HG03025 (cell line): ENCODE measurements at regions not wholly inside any gene's neighbourhood (a gene's known extent, or its start where the extent isn't known, plus 50 kb on each side); places are given as distances from the start of the nearest gene placed in this dataset.
"Not testable (repeated sequence)": the region's sequence is repeated elsewhere in the genome, so short reads cannot be mapped to it uniquely, and the experiment has no call there.

Source experiments
- ATAC-seq: cut with Tn5 transposase; IDR thresholded peaks from one replicate; pipeline ENCODE4 v1.9.1; 2021; ENCODE audit warnings: mild to moderate bottlenecking, moderate library complexity; ENCODE audit not compliant: unreplicated experiment, low FRiP score

- ATAC-seq, result no peak
These were observed 479.1 kb upstream of the ZMIZ1 start for GRCh38 chr10:78589687-78590086.

DNA sequence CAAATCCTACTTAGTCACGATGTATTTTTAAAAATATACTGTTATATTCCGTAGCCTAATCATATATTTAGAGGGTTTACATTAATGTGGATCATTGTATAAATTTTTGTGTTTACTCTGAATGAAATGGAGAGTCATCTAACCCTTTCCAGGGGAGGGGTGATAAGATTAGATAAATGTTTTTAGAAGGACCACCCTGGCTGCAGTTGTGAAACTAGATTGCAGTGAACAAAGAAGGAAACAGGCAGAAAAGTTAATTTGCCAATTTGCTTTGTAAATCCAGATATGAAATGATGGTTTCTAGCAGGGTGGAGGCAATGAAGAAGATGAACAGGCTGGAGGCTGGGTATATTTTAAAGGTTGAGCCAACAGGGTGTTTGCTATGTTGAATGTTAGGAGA, 477.7 kb upstream of the ZMIZ1 start:
- no peak for ATAC-seq

DNA sequence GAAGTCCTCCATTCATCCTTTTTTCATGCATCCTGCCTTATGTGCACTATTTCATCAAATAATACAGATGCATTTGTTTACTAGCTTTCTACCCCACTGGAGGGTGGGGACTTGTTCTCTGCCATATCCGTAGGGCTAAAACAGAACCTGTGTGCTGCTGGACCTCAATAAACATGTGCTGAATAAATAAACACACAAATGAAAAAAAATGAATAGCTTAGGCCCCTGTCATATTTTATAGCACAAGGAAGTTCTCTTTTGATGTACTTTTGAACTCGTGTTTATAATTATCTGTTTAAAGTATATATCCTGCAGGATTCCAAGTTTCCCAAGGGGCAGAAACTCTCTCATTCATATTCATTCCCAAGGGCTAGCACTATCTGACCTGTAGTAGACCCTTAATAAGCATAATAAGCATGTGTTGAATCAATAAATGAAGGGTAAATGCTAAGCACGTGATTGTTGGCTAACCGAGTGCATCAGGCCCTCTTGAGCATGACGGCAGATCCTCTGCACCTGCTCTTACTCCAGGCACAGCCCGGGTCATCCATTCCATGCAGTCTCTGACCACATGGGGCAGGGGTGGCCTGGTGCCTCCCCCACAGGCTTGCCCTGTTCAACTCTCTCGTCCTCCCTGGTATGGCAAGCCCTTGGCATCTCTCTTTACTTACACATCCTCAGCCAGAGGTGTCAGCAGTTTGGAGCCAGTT, 474.1 kb upstream of the ZMIZ1 start:
- ATAC-seq, result no peak

DNA sequence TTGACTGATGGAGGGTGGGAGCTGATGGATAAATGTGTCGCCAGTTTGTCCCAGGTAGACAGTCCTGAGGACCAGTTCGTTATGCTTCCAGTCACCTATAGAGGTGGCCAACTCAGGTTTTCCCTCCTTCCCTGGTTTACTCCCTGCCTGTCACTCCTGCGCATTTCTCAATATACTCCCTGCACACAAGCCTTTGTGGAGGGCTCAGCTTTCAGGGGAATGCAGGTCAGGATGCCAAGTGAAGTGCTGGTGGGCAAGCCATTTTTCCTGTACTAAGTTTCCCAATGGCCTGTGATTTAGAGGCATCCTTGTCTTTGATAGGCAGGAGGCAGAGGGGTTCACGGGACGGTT, 473.5 kb upstream of the ZMIZ1 start:
- no peak for ATAC-seq

DNA sequence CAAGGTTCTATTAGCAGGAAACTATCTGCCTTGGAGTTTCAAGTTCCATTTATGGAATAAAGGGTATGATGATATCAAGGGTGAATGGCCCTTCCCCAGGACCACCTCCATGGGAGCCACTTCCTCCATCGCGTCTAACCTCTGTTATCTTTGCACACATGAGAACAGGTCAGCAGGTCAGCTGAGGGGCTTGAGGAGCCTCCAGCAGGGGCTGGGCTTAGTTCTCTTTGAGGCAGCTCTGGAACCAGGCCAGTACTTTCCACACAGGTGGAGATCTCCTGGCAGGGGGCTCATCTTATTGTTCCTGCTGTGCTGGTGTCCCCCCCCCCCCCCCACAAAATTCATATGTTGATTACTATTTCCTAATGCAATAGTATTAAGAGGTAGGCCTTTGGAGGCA, 472.2 kb upstream of the ZMIZ1 start:
- no peak for ATAC-seq

DNA sequence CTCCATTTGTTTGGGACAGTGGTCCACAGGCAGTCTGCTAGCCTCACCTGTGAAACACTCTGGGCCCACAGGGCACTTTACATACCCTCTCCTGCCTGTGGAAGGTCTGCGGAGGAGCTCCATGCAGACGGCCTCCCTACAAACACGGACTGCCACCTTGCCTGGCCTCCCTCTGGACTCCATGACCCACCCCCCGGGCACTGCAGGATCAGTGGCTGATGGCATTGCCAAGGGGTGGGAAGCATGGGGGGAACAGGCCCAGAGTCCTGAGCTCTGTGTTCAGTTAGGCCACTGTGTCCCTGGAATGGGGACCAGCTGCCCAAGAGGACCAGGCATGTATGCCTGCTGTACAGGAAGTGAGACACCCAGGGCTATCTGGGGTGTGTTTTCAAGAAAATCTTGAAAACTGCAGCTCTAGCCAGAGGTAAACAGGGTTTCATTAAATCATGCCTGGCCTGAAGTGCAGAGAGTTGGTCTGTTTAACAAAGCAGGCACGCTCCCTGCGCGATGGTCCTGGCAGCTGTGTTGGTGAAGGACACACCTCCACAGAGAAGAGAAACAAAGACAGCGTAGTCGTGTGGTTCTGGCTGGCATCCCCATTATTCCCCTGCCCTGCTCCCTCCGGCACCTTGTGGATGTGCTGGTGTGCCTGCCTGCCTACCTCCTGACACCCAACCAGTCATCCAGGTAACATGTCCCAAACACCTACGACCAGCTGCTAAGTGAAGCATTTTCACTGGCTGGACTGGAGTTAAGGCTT, 470.8 kb upstream of the ZMIZ1 start:
- ATAC-seq, result no peak

DNA sequence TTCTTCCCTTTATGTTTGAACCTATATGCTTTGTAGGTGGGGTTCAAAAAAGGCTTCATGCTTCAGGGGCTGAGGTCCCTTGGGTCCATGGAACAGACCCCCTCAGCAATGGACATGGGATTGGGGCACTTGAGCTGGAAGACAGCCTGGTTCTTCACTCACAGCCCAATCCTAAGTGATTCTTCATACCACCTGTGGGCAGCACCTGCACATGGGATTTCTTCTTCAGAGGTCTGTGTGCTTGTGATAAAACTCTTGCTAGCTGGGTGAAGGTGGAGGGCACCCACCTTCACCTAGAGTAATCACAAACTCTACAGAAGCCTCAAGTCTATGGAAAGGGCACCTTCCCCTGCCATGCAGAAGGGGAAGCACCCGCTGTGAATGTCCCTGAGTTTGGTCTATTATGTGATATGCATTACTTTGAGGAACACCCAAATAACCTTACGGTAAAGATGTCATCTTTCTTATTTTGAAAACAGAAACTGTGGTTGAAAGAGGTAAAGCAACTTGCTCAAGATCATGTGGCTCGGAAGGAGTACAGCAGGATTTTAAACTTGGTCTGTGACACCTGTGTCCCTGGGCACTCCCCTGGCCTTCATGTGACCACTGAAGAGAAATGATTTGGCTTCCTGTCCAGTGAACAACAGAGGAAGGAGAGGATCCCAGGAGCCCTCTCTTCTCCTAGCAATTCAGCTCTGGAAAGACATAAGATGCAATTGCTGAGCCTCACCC, 469.5 kb upstream of the ZMIZ1 start:
- no peak for ATAC-seq

GRCh38 chr10:78600121-78600665, 468.6 kb upstream of the ZMIZ1 start:
- no peak for ATAC-seq

- no peak for ATAC-seq
These were observed 468.0 kb upstream of the ZMIZ1 start for GRCh38 chr10:78600740-78601139.

DNA sequence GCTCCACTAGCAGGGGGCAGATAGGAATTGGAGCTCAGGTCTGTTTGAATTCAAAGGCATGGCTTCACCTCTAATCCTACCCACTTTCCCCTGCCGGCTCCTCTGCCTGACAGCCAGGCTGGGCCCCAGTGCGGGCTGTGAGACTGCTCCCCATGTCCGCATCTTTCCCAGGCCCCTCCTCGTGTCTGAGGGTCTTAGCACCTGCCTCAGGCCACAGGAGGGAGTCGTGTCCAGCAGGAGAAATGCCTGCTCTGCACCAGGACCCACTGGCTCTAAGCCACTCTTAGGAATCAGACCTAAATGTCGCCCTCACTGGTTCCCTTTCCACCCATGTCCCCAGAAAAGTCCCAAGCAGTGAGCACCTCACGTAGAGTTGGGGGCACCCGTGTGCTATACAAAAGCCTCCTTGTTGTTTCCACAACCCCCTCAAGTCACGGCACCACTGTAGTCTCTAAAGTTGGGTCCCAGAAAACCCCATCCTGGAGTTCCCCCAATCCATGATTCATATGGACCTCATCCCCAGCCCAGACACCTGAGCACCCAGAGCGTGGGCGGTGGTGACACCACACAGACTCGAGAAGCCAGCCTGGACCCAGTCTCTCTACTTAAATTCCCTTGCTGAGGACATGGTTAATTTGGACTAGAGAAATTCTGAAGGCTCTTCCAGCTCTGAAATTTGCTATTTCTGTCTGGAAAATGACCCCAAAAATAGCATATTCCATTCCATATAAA, 466.4 kb upstream of the ZMIZ1 start:
- no peak for ATAC-seq

DNA sequence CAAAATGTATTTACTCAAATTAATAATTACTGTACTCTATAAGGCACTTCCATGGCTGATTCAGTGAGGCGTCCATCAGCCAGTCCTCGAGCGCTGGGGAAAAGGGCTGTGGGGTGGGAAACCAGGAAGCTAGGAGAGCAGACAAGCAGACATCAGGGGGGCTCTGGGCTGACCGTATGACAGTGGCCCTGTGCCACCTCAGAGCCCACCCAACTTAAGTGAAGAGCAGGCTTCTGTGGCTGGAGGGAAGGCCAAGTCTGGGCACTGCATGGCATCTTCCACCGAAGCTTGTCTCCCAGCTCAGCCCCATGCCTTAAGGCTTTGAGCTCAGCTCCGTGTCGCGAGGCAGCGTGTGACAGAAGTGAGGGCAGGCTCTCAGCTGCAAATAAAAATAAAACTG, 464.5 kb upstream of the ZMIZ1 start:
- no peak for ATAC-seq

DNA sequence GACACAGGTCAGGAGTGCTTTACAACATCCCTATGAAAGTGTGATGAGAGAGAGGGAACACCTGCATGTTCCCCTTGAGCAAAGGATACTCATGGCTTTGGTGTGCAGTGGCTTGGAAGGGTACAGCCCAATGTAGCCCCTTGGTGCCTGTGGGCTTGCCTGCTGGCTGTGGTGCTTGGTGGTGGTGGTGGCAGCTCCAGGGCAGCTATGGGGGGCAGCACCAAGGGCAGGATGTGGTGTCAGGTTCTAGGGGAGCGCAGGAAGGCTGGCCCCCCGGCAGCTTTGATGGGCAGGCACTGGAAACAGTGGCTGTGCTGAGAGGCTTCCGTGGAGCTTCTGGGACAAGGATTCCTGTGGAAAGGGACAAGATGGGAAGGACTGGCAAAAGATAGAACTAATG, 464.0 kb upstream of the ZMIZ1 start:
- ATAC-seq, result no peak

GRCh38 chr10:78605800-78606350, 462.9 kb upstream of the ZMIZ1 start:
- no peak for ATAC-seq

- ATAC-seq, result not testable (repeated sequence)
These were observed 462.0 kb upstream of the ZMIZ1 start for GRCh38 chr10:78606766-78607165.

GRCh38 chr10:78609976-78610375, 458.8 kb upstream of the ZMIZ1 start:
- ATAC-seq, result no peak

DNA sequence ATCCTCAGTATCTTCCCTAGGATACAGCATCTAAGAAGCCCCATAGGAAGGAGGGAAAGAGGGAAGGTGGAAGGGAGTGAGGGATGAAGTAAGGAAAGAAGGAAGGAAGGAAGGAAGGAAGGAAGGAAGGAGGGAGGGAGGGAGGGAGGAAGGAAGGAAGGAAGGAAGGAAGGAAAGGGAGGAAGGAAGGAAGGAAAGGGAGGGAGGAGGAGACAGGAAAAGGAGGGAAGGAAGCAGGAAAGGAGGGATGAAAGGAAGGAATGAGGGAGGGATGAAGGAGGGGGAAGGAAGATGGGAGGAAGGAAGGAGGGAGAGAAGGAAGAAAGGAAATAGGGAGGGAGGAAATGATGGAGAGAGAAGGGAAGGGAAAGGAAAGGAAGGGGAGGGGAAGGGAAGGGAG, 455.6 kb upstream of the ZMIZ1 start:
- ATAC-seq, result no peak

DNA sequence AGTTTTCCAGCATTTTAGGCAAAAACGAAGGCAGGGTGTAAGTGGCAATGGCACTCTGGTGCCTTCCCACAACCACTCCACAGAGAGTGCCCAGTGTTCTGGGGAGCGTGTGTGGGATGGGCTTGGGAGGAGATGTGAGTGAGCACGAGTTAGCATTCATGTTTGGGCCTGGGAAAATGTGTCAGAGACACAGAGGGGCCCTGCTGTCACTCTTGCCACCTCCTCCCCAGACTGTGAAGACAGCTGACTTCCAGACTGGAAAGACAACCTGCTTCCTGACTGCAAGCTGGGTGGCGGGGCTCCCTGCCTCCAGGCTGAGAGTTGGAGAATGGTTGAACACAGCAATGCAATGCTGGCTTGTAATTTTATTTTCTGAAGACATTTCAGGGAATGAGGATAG, 454.5 kb upstream of the ZMIZ1 start:
- ATAC-seq, result no peak

DNA sequence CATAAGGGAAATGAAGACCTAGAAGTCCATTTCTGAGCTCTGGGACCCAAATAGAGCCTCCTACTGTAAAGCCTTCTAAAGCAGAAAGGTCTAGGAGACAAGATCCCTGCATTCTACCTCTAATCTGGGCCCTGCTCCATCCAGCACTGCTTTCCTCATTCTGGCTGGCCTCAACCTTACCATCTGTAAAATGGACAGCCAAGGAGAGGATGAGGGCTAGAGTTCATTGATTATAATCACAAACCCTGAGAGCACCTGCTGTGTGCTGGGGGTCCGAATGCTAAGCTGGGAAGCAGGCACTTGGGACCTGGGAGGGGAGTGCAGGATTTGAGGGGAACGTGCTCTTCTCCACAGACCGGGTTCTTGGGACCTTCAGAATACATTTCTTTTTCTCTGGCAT, 454.0 kb upstream of the ZMIZ1 start:
- ATAC-seq, result no peak

DNA sequence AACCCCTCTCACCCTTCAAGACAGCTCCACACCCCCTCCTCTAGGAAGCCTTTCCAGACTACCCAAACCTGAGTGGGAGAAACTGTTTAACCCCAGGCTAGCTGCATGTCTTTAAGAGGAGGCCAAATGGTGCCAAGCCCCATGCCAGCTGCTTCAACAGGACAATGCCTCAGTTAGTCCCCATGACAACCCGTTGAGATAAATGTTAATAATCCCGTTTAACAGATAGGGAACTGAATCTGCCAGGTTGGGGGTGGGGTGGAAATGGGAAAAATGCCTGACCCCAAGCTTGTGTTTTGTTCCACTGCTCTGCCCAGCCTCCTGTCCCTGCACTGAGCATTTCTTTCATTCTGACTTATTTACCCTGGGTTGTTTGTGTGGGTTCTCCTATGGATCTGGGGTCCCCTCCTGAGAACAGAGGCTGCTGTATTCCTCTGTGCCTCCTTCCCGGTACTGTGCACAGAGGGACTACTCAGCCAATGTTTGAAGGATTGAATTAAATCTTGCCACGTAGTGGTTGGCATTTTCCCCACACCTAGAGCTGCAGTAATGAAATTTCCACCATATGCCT, 452.6 kb upstream of the ZMIZ1 start:
- no peak for ATAC-seq

- ATAC-seq, result no peak
These were observed 451.7 kb upstream of the ZMIZ1 start for GRCh38 chr10:78617115-78617514.
